ENCODE measurements at regions not wholly inside any gene's neighbourhood (a gene's known extent, or its start where the extent isn't known, plus 50 kb on each side); places are given as distances from the start of the nearest gene placed in this dataset.

- no peak for TF ChIP-seq CTCF (IDR thresholded peaks at IDR 0.05; ENCODE audit: low read length)
- no peak for TF ChIP-seq EZH2 (IDR thresholded peaks at IDR 0.05; ENCODE audit: borderline replicate concordance, low read length)
These were observed 260.1 kb upstream of the RASGRP1 start for GRCh38 chr15:38824719-38825118.
